ENCODE measurements at regions not wholly inside any gene's neighbourhood (a gene's known extent, or its start where the extent isn't known, plus 50 kb on each side); places are given as distances from the start of the nearest gene placed in this dataset.

DNA sequence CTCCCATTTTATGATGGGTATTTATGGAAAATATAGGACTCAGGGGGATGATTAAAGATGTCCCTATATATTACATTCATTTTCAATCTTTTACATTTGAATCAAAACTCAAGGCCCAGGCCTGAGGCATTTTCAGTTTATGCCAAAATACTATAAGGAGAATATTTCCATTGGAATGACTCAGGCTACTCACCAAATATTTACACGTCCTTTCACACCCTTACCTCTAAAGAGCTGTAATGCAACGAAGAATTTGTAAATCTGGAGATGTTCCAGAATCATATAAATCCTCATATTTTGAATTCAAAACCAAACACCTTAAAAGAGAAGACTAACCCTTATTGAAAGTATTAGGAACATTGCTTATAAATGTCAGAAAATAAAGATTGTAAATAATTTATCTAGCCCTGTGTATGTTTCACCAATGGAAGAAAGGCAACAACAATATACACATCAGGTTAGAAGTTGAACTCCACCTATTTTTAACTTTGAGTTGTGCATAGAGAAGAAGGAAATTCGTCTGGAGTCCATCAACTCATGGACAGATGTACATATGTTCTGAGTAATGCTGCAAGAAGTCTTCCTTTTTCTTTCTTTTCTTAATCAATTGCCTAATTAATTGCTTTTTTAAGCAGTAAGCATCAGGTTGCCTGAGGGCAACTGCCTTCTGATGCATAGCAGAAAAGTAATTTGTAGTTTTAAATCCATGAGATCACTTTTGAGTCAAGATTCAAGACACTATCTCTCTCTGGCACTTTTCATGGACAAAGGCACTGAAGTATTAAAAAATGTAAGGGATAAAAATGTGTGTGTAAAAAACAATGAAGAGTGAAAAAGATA is 579.3 kb upstream of the RGMB start:
- Mint-ChIP-seq H3K36me3 (ENCODE audit: low read depth) (no peaks in the 10 kb centered on the region), H3K27me3 (no peaks in the 10 kb centered on the region), H3K9me3 (no peaks in the 10 kb centered on the region), H3K4me1 (no peaks in the 10 kb centered on the region), H3K27ac (no peak overlapping the region), H3K4me3 (no peak overlapping the region)
- intact Hi-C loops (cut with micrococcal nuclease), result no loop called here
- TF ChIP-seq, protein P1, sequence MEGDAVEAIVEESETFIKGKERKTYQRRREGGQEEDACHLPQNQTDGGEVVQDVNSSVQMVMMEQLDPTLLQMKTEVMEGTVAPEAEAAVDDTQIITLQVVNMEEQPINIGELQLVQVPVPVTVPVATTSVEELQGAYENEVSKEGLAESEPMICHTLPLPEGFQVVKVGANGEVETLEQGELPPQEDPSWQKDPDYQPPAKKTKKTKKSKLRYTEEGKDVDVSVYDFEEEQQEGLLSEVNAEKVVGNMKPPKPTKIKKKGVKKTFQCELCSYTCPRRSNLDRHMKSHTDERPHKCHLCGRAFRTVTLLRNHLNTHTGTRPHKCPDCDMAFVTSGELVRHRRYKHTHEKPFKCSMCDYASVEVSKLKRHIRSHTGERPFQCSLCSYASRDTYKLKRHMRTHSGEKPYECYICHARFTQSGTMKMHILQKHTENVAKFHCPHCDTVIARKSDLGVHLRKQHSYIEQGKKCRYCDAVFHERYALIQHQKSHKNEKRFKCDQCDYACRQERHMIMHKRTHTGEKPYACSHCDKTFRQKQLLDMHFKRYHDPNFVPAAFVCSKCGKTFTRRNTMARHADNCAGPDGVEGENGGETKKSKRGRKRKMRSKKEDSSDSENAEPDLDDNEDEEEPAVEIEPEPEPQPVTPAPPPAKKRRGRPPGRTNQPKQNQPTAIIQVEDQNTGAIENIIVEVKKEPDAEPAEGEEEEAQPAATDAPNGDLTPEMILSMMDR (IDR thresholded peaks at IDR 0.05), result no peak
- DNase-seq (no peak), ATAC-seq (ENCODE audit: low read depth) (no peak)
- ChIA-PET POLR2A (no interaction called here), CTCF (no interaction called here)

DNA sequence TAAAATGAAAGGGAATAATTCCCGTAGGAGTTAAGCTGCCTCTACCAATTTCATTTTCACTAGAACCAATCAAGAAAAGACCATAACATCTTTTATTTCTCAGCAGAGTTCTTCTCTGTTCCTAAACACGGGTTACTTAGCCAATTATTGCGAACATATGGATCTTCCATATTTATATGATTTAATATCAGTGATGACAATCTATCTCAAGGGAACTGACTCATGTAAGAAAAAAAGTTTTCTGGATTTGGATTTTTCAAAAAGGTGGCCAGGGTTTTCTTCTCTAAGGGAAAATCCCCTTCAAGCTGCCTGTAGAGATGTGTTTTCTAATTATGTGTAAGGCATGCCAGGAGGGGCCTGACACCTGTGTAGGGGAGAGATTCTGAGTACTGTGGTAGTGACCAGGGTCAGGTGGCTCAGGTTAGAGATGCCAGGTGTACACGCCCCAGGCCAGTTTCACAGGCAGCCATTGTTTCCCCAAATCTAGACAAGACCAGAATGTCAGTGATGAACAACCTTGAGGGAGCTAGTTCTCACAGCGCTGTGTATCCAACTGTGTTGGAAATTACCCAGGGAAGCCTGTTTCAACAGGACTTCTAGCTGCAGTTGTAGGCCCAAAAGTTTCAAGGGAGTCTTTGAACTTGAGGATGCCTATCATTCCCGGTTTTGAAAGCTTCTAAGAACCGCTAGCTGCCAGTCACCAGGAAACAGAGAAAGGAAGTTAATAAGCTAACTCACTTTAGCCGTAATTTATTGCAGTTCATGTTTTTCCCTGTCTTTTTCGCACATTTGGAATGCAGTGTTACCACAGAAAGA is 572.5 kb upstream of the RGMB start:
- ATAC-seq (ENCODE audit: low read depth) (no peak), DNase-seq (no peak)
- no peaks in the 10 kb centered on the region for H3K27me3 Mint-ChIP-seq
- no peak overlapping the region for H3K4me3 Mint-ChIP-seq
- H3K27ac Mint-ChIP-seq, result no peak overlapping the region
- peaks cover 5% of the 10 kb centered on the region for H3K9me3 Mint-ChIP-seq
- POLR2A ChIA-PET, result no interaction called here
- no peaks in the 10 kb centered on the region for H3K36me3 Mint-ChIP-seq (ENCODE audit: low read depth)
- CTCF ChIA-PET, result no interaction called here
- TF ChIP-seq, protein P1 (IDR thresholded peaks at IDR 0.05), result no peak
- no peaks in the 10 kb centered on the region for H3K4me1 Mint-ChIP-seq
- intact Hi-C loops (cut with micrococcal nuclease), result no loop called here

DNA sequence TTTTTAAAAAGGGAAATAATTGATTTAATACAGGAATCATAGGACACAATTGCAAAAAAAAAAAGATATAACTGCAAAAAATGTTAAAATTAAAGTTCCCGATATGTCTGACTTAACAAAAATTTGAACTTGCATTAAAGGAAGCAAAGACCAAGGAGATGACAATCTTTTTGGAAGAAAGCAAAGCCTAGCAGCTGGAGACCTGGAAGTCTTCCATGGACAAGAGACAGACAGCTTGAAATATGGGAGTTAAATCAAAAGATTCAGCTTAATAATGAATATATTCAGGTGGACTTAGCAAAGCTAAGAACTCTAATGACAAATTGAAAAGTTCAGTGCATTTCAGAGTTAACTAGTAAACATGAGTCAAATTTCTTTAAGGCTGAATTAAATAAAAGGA is 568.7 kb upstream of the RGMB start:
- Mint-ChIP-seq H3K9me3 (peaks cover 5% of the 10 kb centered on the region), H3K36me3 (ENCODE audit: low read depth) (no peaks in the 10 kb centered on the region), H3K4me3 (no peak overlapping the region), H3K4me1 (no peaks in the 10 kb centered on the region), H3K27me3 (no peaks in the 10 kb centered on the region), H3K27ac (no peak overlapping the region)
- ATAC-seq (ENCODE audit: low read depth), result no peak
- DNase-seq, result no peak
- ChIA-PET POLR2A (no interaction called here), CTCF (no interaction called here)
- TF ChIP-seq, protein P1 (IDR thresholded peaks at IDR 0.05), result no peak
- intact Hi-C loops (cut with micrococcal nuclease), result no loop called here

DNA sequence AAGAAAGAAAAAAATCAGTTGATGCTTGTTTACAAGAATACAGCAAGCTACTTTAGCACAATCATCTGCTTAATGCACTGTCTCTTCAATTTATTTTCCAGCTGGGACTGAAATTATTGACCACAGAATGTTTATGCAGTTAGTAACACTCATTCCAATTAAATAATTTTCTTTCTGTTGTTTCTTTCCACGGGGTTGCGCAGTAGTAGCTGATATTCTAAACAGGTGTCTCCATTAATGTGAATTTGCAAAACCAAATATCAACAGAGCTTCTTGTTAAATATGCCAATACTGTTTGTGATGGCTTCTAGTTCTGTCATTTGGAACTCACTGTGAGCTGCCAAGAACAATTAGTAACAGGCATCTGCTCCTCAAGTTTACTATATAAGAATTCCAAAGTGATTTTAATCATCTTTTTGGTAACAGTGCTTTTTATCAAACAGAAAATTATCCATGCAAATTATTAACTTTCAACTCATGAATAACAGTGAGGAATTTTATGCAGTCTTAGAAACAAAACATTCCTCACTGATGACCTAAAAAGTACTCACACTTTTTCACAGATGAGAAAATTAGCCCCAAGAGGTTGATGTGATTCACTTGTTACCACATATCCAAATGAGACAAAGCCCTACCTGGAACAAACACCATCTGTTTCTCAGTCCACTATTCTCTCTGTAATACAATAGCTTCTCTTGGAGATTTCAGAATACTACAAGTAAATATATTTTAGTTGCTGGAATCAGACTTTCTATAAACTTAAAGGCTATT is 567.6 kb upstream of the RGMB start:
- Mint-ChIP-seq H3K27ac (no peak overlapping the region), H3K36me3 (ENCODE audit: low read depth) (no peaks in the 10 kb centered on the region)

More for the DNA sequence above, 567.6 kb upstream of the RGMB start:
- no peak overlapping the region for H3K4me3 Mint-ChIP-seq
- CTCF ChIA-PET, result no interaction called here
- no peak for DNase-seq
- TF ChIP-seq, protein P1 (IDR thresholded peaks at IDR 0.05), result no peak
- H3K27me3 Mint-ChIP-seq, result no peaks in the 10 kb centered on the region
- peaks cover 5% of the 10 kb centered on the region for H3K9me3 Mint-ChIP-seq
- intact Hi-C loops (cut with micrococcal nuclease), result no loop called here
- POLR2A ChIA-PET, result no interaction called here
- H3K4me1 Mint-ChIP-seq, result no peaks in the 10 kb centered on the region
- ATAC-seq (ENCODE audit: low read depth), result no peak

Data from activated B cell treated with CpG ODN at 0.5 μM for 24 hours (primary cell).